ENCODE measurements at regions not wholly inside any gene's neighbourhood (a gene's known extent, or its start where the extent isn't known, plus 50 kb on each side); places are given as distances from the start of the nearest gene placed in this dataset.

DNA sequence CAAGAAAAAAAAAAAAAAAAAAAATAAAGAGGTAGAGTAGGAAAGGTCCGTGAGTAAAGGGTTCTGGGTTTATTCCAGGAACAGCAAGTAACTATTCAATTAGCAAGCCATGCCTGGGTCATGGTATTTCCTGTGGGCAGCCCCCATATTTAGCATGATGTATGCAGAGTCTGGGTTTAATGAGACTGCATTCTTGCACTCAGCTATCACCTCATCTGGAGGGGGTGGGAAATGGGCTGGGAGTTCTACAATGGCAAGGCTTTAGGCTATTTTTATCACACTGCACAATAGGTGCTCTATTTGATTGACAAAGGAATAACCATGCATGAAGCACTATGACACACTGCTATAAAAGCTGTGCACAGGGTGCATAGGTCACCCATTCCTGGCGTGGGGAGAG is 104.0 kb upstream of the CCL2 start:
- BruUV-seq (replicated peaks): no TSS peak
- ChIA-PET CTCF (ENCODE audit: low intra/inter-chr PET ratio, low total read pairs) (no interaction called here), POLR2A (no interaction called here)
- H2AFZ ChIP-seq (ENCODE audit: low read length): no peak overlapping the region
- 2% methylated on average over 2 of the region's 2 CpGs for WGBS (ENCODE audit: low lambda C conversion rate)
- intact Hi-C loops (cut with micrococcal nuclease; ENCODE audit: unreplicated experiment): no loop called here
- H3K36me3 ChIP-seq (replicated peaks in 1 of 2; ENCODE audit: control insufficient read depth in 1 of 2, insufficient read depth in 2 of 2, low read length in 2 of 2): no peaks in the 10 kb centered on the region
- no peaks in the 10 kb centered on the region for H3K4me1 ChIP-seq (ENCODE audit: insufficient read depth, low read length)
- no peak for ATAC-seq
- no peaks in the 10 kb centered on the region for H3K9me3 ChIP-seq (ENCODE audit: low read length)
- no peak overlapping the region for H3K27ac ChIP-seq (ENCODE audit: extremely low read length, insufficient read depth, low read length)
- TF ChIP-seq ZNF225 (CRISPR knock-in tag; IDR thresholded peaks at IDR 0.05): no peak
- no peak for TF ChIP-seq ZNF232 (CRISPR knock-in tag; IDR thresholded peaks at IDR 0.05; ENCODE audit: borderline replicate concordance)
- TF ChIP-seq HOXA7 (CRISPR knock-in tag; IDR thresholded peaks at IDR 0.05): no peak
- TF ChIP-seq, protein P1, sequence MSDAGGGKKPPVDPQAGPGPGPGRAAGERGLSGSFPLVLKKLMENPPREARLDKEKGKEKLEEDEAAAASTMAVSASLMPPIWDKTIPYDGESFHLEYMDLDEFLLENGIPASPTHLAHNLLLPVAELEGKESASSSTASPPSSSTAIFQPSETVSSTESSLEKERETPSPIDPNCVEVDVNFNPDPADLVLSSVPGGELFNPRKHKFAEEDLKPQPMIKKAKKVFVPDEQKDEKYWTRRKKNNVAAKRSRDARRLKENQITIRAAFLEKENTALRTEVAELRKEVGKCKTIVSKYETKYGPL (CRISPR knock-in tag; IDR thresholded peaks at IDR 0.05): no peak
- TF ChIP-seq FOXK1 (CRISPR knock-in tag; IDR thresholded peaks at IDR 0.05; ENCODE audit: borderline replicate concordance, low read depth): no peak
- TF ChIP-seq, protein P2, sequence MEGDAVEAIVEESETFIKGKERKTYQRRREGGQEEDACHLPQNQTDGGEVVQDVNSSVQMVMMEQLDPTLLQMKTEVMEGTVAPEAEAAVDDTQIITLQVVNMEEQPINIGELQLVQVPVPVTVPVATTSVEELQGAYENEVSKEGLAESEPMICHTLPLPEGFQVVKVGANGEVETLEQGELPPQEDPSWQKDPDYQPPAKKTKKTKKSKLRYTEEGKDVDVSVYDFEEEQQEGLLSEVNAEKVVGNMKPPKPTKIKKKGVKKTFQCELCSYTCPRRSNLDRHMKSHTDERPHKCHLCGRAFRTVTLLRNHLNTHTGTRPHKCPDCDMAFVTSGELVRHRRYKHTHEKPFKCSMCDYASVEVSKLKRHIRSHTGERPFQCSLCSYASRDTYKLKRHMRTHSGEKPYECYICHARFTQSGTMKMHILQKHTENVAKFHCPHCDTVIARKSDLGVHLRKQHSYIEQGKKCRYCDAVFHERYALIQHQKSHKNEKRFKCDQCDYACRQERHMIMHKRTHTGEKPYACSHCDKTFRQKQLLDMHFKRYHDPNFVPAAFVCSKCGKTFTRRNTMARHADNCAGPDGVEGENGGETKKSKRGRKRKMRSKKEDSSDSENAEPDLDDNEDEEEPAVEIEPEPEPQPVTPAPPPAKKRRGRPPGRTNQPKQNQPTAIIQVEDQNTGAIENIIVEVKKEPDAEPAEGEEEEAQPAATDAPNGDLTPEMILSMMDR (CRISPR knock-in tag; IDR thresholded peaks at IDR 0.05): no peak
- no peak for TF ChIP-seq JUN (CRISPR knock-in tag; IDR thresholded peaks at IDR 0.05)
- no peak for TF ChIP-seq MXD4 (CRISPR knock-in tag; IDR thresholded peaks at IDR 0.05)
- TF ChIP-seq CC2D1A (CRISPR knock-in tag; IDR thresholded peaks at IDR 0.05): no peak
- no peaks in the 10 kb centered on the region for H4K20me1 ChIP-seq (ENCODE audit: insufficient read depth, low read length)
- FAIRE-seq: no peak
- H3K9ac ChIP-seq (ENCODE audit: insufficient read depth, low read depth, low read length): no peak overlapping the region
- no peak overlapping the region for H3K4me3 ChIP-seq (replicated peaks in 1 of 3; ENCODE audit: insufficient read depth in 1 of 3, low read depth in 2 of 3, low read length in 3 of 3)
- H3K27me3 ChIP-seq (ENCODE audit: control insufficient read depth in 1 of 2, insufficient read depth in 2 of 2, low read length in 2 of 2): peaks cover 0 to 1% of the 10 kb centered on the region in 2 experiments; a peak in 2 of 5 replicates
- no peak for DNase-seq (ENCODE audit: low spot score)
- no peaks in the 10 kb centered on the region for H3K79me2 ChIP-seq (ENCODE audit: insufficient read depth, low read length)
- in situ Hi-C loops (cut with HindIII; ENCODE audit: extremely low pct_ligation_motif_present, low pct_unique_long_range_greater_than_20kb): no loop called here
- H3K4me2 ChIP-seq (ENCODE audit: low read depth, low read length): no peak overlapping the region

Measured in HepG2 (cell line).